HepG2 (cell line): ENCODE measurements at regions not wholly inside any gene's neighbourhood (a gene's known extent, or its start where the extent isn't known, plus 50 kb on each side); places are given as distances from the start of the nearest gene placed in this dataset.

ENCODE experiments used
- RFX5 ChIP-seq: IDR thresholded peaks from 2 replicates; pipeline ENCODE4 v1.6.1; 2011; ENCODE audit warnings: low read depth, low read length, improper control_type of control experiment
- ZNF124 ChIP-seq: sonication (generic); formaldehyde crosslinking; IDR thresholded peaks from 2 replicates; pipeline ENCODE4 v1.4.0; 2020; ENCODE audit warnings: missing genetic modification reagents
- TF ChIP-seq, protein P1 (sequence below): sonication (generic); formaldehyde crosslinking; IDR thresholded peaks from 2 replicates; pipeline ENCODE4 v1.5.0; 2020; ENCODE audit warnings: mild to moderate bottlenecking, missing genetic modification reagents, moderate library complexity

DNA sequence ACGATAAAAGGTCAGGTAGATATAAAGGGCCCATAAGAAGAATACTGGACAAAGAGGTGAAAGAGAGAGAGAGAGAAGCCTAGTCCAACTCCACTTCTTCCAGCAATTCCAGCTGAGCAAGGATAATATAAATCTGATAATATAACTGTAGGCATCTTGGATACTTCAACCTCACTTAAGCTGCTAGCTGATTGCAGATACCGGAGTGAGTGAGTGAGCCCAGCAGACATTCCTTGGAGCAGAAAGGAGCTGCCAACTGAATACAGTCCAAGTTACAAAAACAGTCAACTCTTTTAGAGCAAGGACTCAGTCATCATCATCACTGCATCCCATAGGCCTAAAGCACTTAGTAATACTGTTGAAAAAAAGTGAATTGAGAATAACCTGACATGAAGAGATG, 387.6 kb downstream of the SLITRK6 start:
- TF ChIP-seq, protein P1, sequence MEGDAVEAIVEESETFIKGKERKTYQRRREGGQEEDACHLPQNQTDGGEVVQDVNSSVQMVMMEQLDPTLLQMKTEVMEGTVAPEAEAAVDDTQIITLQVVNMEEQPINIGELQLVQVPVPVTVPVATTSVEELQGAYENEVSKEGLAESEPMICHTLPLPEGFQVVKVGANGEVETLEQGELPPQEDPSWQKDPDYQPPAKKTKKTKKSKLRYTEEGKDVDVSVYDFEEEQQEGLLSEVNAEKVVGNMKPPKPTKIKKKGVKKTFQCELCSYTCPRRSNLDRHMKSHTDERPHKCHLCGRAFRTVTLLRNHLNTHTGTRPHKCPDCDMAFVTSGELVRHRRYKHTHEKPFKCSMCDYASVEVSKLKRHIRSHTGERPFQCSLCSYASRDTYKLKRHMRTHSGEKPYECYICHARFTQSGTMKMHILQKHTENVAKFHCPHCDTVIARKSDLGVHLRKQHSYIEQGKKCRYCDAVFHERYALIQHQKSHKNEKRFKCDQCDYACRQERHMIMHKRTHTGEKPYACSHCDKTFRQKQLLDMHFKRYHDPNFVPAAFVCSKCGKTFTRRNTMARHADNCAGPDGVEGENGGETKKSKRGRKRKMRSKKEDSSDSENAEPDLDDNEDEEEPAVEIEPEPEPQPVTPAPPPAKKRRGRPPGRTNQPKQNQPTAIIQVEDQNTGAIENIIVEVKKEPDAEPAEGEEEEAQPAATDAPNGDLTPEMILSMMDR = no peak
- TF ChIP-seq ZNF124 (CRISPR knock-in tag) (no peak), RFX5 (no peak)
